Activated CD4-positive, alpha-beta T cell treated with anti-CD3 and anti-CD28 coated beads, Interleukin-2, amount 50 U/mL, for 16 hours (primary cell): ENCODE measurements at regions not wholly inside any gene's neighbourhood (a gene's known extent, or its start where the extent isn't known, plus 50 kb on each side); places are given as distances from the start of the nearest gene placed in this dataset.

Experiments
- DNase-seq: peaks from one replicate; pipeline ENCODE4 v3.0.0-alpha.2; 2020

GRCh38 chr5:117252566-117252965 lies 677.9 kb upstream of the SEMA6A start:
- no peak for DNase-seq

- DNase-seq: no peak
Observed at GRCh38 chr5:117249086-117249815, 674.6 kb upstream of the SEMA6A start.

GRCh38 chr5:117246424-117246823 lies 671.8 kb upstream of the SEMA6A start:
- no peak for DNase-seq

GRCh38 chr5:117245130-117245529 lies 670.5 kb upstream of the SEMA6A start:
- DNase-seq: no peak

GRCh38 chr5:117242028-117242427 lies 667.4 kb upstream of the SEMA6A start:
- DNase-seq: no peak

GRCh38 chr5:117236941-117237340 lies 662.3 kb upstream of the SEMA6A start:
- DNase-seq: no peak

GRCh38 chr5:117235786-117236185 lies 661.2 kb upstream of the SEMA6A start:
- DNase-seq: no peak

GRCh38 chr5:117230375-117230774 lies 655.8 kb upstream of the SEMA6A start:
- DNase-seq: no peak

- no peak for DNase-seq
Observed at GRCh38 chr5:117220730-117221129, 646.1 kb upstream of the SEMA6A start.

- DNase-seq: no peak
Observed at GRCh38 chr5:117218789-117219188, 644.2 kb upstream of the SEMA6A start.

GRCh38 chr5:117212866-117213265 lies 638.2 kb upstream of the SEMA6A start:
- no peak for DNase-seq

GRCh38 chr5:117210796-117211195 lies 636.2 kb upstream of the SEMA6A start:
- no peak for DNase-seq

GRCh38 chr5:117209479-117209878 lies 634.9 kb upstream of the SEMA6A start:
- no peak for DNase-seq

- no peak for DNase-seq
Observed at GRCh38 chr5:117207088-117207668, 632.6 kb upstream of the SEMA6A start.

GRCh38 chr5:117205894-117206293 lies 631.3 kb upstream of the SEMA6A start:
- DNase-seq: no peak

GRCh38 chr5:117204926-117205869 lies 630.6 kb upstream of the SEMA6A start:
- DNase-seq: no peak

GRCh38 chr5:117204404-117204803 lies 629.8 kb upstream of the SEMA6A start:
- DNase-seq: no peak

- no peak for DNase-seq
Observed at GRCh38 chr5:117203584-117203983, 629.0 kb upstream of the SEMA6A start.

- no peak for DNase-seq
Observed at GRCh38 chr5:117201001-117201400, 626.4 kb upstream of the SEMA6A start.

- DNase-seq: no peak
Observed at GRCh38 chr5:117195076-117195475, 620.5 kb upstream of the SEMA6A start.

GRCh38 chr5:117191251-117191650 lies 616.6 kb upstream of the SEMA6A start:
- no peak for DNase-seq

GRCh38 chr5:117189784-117190183 lies 615.2 kb upstream of the SEMA6A start:
- DNase-seq: no peak

- DNase-seq: no peak
Observed at GRCh38 chr5:117188211-117188610, 613.6 kb upstream of the SEMA6A start.

GRCh38 chr5:117186751-117187150 lies 612.1 kb upstream of the SEMA6A start:
- DNase-seq: no peak
